Astrocyte (in vitro differentiated cells and primary cell): ENCODE measurements at regions not wholly inside any gene's neighbourhood (a gene's known extent, or its start where the extent isn't known, plus 50 kb on each side); places are given as distances from the start of the nearest gene placed in this dataset.
"Not testable (repeated sequence)": the region's sequence is repeated elsewhere in the genome, so short reads cannot be mapped to it uniquely, and the experiment has no call there.

ENCODE experiments used
- DNase-seq: peaks from one replicate; pipeline ENCODE4 v3.0.0-alpha.2; 2010; ENCODE audit warnings: low read depth
- FAIRE-seq: peaks from 2 replicates; lab custom pipeline; 2011; peaks lifted over from hg19 to GRCh38; lab: Jason Lieb, UNC
- H2AFZ ChIP-seq: 2 replicates; pipeline ENCODE4 v1.6.0; 2012; ENCODE audit warnings: low read depth, low read length, inconsistent platforms
- H3K27ac ChIP-seq: 2 replicates; pipeline ENCODE4 v1.5.1; 2011; ENCODE audit warnings: low read depth, low read length, inconsistent platforms
- H3K27me3 ChIP-seq: 2 replicates; pipeline ENCODE4 v1.6.0; 2011; ENCODE audit warnings: low read length, inconsistent platforms; ENCODE audit not compliant: insufficient read depth
- H3K36me3 ChIP-seq: 2 replicates; pipeline ENCODE4 v1.5.1; 2011; ENCODE audit warnings: low read length, inconsistent platforms; ENCODE audit not compliant: insufficient read depth
- H3K4me1 ChIP-seq: 2 replicates; pipeline ENCODE4 v1.5.1; 2011; ENCODE audit warnings: low read length, inconsistent platforms; ENCODE audit not compliant: insufficient read depth
- H3K4me2 ChIP-seq: 2 replicates; pipeline ENCODE4 v1.6.0; 2012; ENCODE audit warnings: low read length, inconsistent platforms
- H3K4me3 ChIP-seq: 2 replicates; pipeline ENCODE4 v1.5.1; 2011; ENCODE audit warnings: low read depth, mild to moderate bottlenecking, low read length, inconsistent platforms; ENCODE audit not compliant: insufficient read depth
- H3K79me2 ChIP-seq: 2 replicates; pipeline ENCODE4 v1.6.0; 2012; ENCODE audit warnings: mild to moderate bottlenecking, low read length, inconsistent platforms; ENCODE audit not compliant: insufficient read depth
- H3K9ac ChIP-seq: 2 replicates; pipeline ENCODE4 v1.6.0; 2012; ENCODE audit warnings: mild to moderate bottlenecking, low read length, inconsistent platforms
- H3K9me3 ChIP-seq: 2 replicates; pipeline ENCODE4 v1.5.1; 2012; ENCODE audit warnings: low read depth, mild to moderate bottlenecking, low read length, inconsistent platforms; ENCODE audit not compliant: insufficient read depth
- H4K20me1 ChIP-seq: 2 replicates; pipeline ENCODE4 v1.6.0; 2012; ENCODE audit warnings: low read length, inconsistent platforms; ENCODE audit not compliant: insufficient read depth
- H3K27ac Mint-ChIP-seq: one replicate; pipeline ENCODE4 v1.8.0; 2021; ENCODE audit warnings: mild to moderate bottlenecking, mixed read lengths; ENCODE audit not compliant: unreplicated experiment
- H3K27me3 Mint-ChIP-seq: one replicate; pipeline ENCODE4 v1.8.0; 2021; ENCODE audit warnings: low read depth, mixed read lengths; ENCODE audit not compliant: unreplicated experiment
- H3K36me3 Mint-ChIP-seq: one replicate; pipeline ENCODE4 v1.8.0; 2021; ENCODE audit warnings: low read depth, mixed read lengths; ENCODE audit not compliant: unreplicated experiment
- H3K4me1 Mint-ChIP-seq: one replicate; pipeline ENCODE4 v1.8.0; 2021; ENCODE audit warnings: low read depth, mixed read lengths; ENCODE audit not compliant: unreplicated experiment
- H3K4me3 Mint-ChIP-seq: one replicate; pipeline ENCODE4 v1.8.0; 2021; ENCODE audit warnings: mild to moderate bottlenecking, moderate library complexity, mixed read lengths; ENCODE audit not compliant: unreplicated experiment
- H3K9me3 Mint-ChIP-seq: one replicate; pipeline ENCODE4 v1.8.0; 2021; ENCODE audit warnings: mild to moderate bottlenecking, mixed read lengths; ENCODE audit not compliant: unreplicated experiment
- EZH2 ChIP-seq: IDR thresholded peaks from 2 replicates; pipeline ENCODE4 v1.6.1; 2012; ENCODE audit warnings: mild to moderate bottlenecking, low read length, inconsistent platforms; ENCODE audit not compliant: insufficient read depth
- TF ChIP-seq, protein P1 (sequence below): IDR thresholded peaks from 2 replicates; pipeline ENCODE4 v1.5.1; 2011; ENCODE audit warnings: low read depth, mild to moderate bottlenecking, inconsistent platforms, low read length, moderate library complexity; ENCODE audit not compliant: insufficient read depth

DNA sequence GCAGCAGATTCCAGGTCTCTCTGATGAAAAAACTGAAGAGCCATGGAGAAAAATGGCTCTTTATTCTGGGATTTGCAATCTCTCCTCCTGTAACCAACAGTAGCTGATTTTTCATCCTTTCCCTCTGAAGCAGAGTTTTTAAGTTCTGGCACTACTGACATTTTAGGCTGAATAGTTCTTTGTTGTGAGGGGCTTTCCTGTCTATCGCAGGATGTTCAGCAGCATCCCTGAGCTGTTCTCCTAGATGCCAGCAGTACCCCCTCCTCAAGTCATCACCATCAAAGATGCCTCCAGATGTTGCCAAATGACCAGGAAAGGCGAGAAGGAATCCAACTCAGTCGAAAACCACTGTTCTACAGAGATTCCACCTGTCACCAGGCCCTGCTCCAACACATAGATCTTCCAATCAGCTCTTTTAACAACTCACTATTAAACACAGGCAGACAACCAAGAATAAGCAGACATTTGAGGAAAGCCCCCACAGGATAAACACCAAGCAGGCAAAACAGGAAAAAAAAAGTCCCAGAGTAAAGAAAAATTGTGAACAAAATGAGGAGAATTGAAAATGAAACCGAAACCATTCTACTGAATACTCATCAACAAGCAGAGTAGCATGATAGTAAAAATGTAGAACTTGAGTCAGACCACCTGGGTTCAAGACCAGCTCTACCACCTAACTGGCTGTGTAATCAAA, 124.8 kb downstream of the MPP7 start:
- Histone ChIP-seq H3K4me1 (no peaks in the 10 kb centered on the region), H3K9me3 (no peaks in the 10 kb centered on the region), H3K36me3 (no peaks in the 10 kb centered on the region), H3K27me3 (no peaks in the 10 kb centered on the region), H3K9ac (peak overlapping the region; percentile 25), H3K79me2 (no peaks in the 10 kb centered on the region), H3K4me2 (peak overlapping the region; percentile 77), H2AFZ (no peak overlapping the region), H3K27ac (no peak overlapping the region), H3K4me3 (no peak overlapping the region), H4K20me1 (no peaks in the 10 kb centered on the region)
- H3K27ac Mint-ChIP-seq: peak overlapping the region; percentile 59
- DNase-seq: no peak
- no peak for TF ChIP-seq EZH2
- TF ChIP-seq, protein P1, sequence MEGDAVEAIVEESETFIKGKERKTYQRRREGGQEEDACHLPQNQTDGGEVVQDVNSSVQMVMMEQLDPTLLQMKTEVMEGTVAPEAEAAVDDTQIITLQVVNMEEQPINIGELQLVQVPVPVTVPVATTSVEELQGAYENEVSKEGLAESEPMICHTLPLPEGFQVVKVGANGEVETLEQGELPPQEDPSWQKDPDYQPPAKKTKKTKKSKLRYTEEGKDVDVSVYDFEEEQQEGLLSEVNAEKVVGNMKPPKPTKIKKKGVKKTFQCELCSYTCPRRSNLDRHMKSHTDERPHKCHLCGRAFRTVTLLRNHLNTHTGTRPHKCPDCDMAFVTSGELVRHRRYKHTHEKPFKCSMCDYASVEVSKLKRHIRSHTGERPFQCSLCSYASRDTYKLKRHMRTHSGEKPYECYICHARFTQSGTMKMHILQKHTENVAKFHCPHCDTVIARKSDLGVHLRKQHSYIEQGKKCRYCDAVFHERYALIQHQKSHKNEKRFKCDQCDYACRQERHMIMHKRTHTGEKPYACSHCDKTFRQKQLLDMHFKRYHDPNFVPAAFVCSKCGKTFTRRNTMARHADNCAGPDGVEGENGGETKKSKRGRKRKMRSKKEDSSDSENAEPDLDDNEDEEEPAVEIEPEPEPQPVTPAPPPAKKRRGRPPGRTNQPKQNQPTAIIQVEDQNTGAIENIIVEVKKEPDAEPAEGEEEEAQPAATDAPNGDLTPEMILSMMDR: no peak
- H3K9me3 Mint-ChIP-seq: no peaks in the 10 kb centered on the region
- no peak for FAIRE-seq
- H3K27me3 Mint-ChIP-seq: no peaks in the 10 kb centered on the region
- peaks cover 28% of the 10 kb centered on the region for H3K4me1 Mint-ChIP-seq
- no peaks in the 10 kb centered on the region for H3K36me3 Mint-ChIP-seq
- peak overlapping the region; percentile 74 for H3K4me3 Mint-ChIP-seq

DNA sequence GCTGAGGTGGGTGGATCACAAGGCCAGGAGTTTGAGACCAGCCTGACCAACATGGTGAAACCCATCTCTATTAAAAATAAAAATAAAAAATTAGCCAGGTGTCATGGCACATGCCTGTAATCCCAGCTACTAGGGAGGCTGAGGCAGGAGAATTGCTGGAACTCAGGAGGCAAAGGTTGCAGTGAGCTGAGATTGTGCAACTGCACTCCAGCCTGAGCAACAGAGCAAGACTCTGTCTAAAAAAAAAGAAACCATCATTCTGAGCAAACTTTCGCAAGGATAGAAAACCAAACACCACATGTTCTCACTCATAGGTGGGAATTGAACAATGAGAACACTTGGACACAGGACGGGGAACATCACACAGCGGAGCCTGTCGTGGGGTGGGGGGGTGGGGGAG, 126.4 kb downstream of the MPP7 start:
- H3K9me3 Mint-ChIP-seq, H3K79me2 ChIP-seq, H3K27ac Mint-ChIP-seq, H3K4me3 Mint-ChIP-seq, H2AFZ ChIP-seq, H3K4me1 ChIP-seq, H3K27ac ChIP-seq, H3K9me3 ChIP-seq, H3K9ac ChIP-seq, H3K36me3 ChIP-seq, H3K27me3 Mint-ChIP-seq, H3K27me3 ChIP-seq, DNase-seq, H3K4me2 ChIP-seq, H3K36me3 Mint-ChIP-seq, H4K20me1 ChIP-seq, H3K4me3 ChIP-seq, FAIRE-seq: not testable (repeated sequence)
- peaks cover 21% of the 10 kb centered on the region for H3K4me1 Mint-ChIP-seq

DNA sequence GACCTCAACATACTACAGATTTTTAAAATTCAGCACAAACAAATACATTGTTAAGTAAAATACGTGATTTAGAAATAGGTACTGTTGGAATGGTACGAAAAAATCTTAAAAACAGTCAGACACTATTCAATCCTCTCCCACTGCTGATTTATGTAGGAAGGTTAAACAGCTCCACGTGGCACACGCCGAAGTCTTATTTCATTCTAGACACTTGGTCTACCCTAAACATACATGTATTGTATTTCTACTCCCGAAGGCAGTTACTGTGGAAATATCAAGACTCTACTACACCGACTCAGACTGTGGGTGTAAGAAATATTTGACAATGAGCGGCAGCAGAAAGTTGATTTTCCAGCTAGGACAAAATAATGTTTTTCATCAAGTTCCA, 130.6 kb downstream of the MPP7 start:
- Histone ChIP-seq H3K9me3 (no peaks in the 10 kb centered on the region), H2AFZ (no peak overlapping the region), H3K9ac (no peak overlapping the region), H3K4me2 (no peak overlapping the region), H3K27me3 (no peaks in the 10 kb centered on the region), H3K79me2 (no peaks in the 10 kb centered on the region), H3K4me3 (no peak overlapping the region), H3K36me3 (no peaks in the 10 kb centered on the region), H4K20me1 (no peaks in the 10 kb centered on the region), H3K4me1 (no peaks in the 10 kb centered on the region), H3K27ac (no peak overlapping the region)
- Mint-ChIP-seq H3K27ac (no peak overlapping the region), H3K36me3 (no peaks in the 10 kb centered on the region), H3K27me3 (no peaks in the 10 kb centered on the region), H3K4me3 (no peak overlapping the region), H3K9me3 (no peaks in the 10 kb centered on the region), H3K4me1 (no peaks in the 10 kb centered on the region)
- no peak for TF ChIP-seq EZH2
- TF ChIP-seq, protein P1: no peak
- DNase-seq: no peak
- FAIRE-seq: no peak
